ENCODE measurements at regions not wholly inside any gene's neighbourhood (a gene's known extent, or its start where the extent isn't known, plus 50 kb on each side); places are given as distances from the start of the nearest gene placed in this dataset.

DNA sequence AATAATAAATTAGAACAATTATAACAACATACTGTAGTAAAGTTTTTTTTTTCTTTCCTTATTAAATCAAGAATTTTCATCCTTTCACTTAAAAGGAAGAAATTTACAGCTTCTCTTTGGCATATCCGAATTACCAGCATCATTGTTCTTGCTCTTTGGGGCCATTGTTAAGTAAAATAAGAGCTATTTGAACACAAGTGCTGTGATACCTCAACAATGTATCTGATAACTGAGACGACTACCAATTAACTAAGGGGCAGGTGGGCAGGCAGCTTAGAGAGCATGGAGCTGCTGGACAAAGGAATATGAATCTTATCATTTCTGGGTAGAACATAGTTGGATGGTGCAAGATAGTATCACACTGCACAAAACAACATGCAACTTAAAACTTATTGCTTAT, 719.9 kb upstream of the TMPRSS15 start:
- TF ChIP-seq, protein P1, sequence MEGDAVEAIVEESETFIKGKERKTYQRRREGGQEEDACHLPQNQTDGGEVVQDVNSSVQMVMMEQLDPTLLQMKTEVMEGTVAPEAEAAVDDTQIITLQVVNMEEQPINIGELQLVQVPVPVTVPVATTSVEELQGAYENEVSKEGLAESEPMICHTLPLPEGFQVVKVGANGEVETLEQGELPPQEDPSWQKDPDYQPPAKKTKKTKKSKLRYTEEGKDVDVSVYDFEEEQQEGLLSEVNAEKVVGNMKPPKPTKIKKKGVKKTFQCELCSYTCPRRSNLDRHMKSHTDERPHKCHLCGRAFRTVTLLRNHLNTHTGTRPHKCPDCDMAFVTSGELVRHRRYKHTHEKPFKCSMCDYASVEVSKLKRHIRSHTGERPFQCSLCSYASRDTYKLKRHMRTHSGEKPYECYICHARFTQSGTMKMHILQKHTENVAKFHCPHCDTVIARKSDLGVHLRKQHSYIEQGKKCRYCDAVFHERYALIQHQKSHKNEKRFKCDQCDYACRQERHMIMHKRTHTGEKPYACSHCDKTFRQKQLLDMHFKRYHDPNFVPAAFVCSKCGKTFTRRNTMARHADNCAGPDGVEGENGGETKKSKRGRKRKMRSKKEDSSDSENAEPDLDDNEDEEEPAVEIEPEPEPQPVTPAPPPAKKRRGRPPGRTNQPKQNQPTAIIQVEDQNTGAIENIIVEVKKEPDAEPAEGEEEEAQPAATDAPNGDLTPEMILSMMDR (conservative IDR thresholded peaks at IDR 0.05), result no peak
- Mint-ChIP-seq H3K27ac (no peak overlapping the region), H3K9me3 (no peaks in the 10 kb centered on the region), H3K27me3 (ENCODE audit: insufficient read depth) (no peaks in the 10 kb centered on the region), H3K4me1 (peaks cover 17% of the 10 kb centered on the region), H3K36me3 (ENCODE audit: low read depth) (no peaks in the 10 kb centered on the region), H3K4me3 (no peak overlapping the region)
- no peak overlapping the region for H3K4me3 ChIP-seq (ENCODE audit: low read length)
- H3K9ac ChIP-seq (ENCODE audit: extremely low read depth, low read length, poor library complexity, severe bottlenecking), result no peak overlapping the region
- H3K4me1 ChIP-seq (ENCODE audit: control insufficient read depth, insufficient read depth, low read length), result peaks cover 4% of the 10 kb centered on the region
- H3K27me3 ChIP-seq (ENCODE audit: control insufficient read depth, insufficient read depth, low read length, poor library complexity, severe bottlenecking), result no peaks in the 10 kb centered on the region
- H3K36me3 ChIP-seq (ENCODE audit: control insufficient read depth, insufficient read depth, low read length), result no peaks in the 10 kb centered on the region
- H3K27ac ChIP-seq (ENCODE audit: low read depth, low read length), result no peak overlapping the region
- WGBS, 2 experiments (ENCODE audit: insufficient coverage in 1 of 2, insufficient read length in 1 of 2), result 58% methylated on average over 2 of the region's 2 CpGs; no CpG with 5 or more reads in 1 of the 2 experiments
- no peaks in the 10 kb centered on the region for H3K9me3 ChIP-seq (ENCODE audit: control insufficient read depth, low read length)
- no peak for DNase-seq

DNA sequence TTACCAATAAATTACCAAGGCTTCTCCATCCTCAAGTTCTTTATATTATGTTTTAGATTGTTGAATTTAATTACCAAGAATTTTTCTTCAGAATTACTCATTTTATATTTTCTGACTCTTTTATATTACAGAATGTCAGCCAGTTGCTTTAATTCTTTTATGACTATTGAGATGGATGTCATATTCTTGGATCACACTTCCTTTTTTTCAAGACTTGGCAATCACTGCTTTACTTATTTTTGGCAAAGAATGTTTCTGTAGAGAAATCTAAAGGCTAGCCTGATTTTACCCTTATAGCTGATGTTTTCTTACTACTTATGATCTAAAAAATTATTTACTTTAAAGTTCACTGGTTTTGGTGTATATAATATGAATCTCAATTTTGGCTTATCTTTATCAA, 721.1 kb upstream of the TMPRSS15 start:
- Histone ChIP-seq H3K4me1 (ENCODE audit: control insufficient read depth, insufficient read depth, low read length) (peaks cover 4% of the 10 kb centered on the region), H3K9ac (ENCODE audit: extremely low read depth, low read length, poor library complexity, severe bottlenecking) (no peak overlapping the region), H3K27ac (ENCODE audit: low read depth, low read length) (no peak overlapping the region), H3K27me3 (ENCODE audit: control insufficient read depth, insufficient read depth, low read length, poor library complexity, severe bottlenecking) (no peaks in the 10 kb centered on the region), H3K9me3 (ENCODE audit: control insufficient read depth, low read length) (no peaks in the 10 kb centered on the region), H3K36me3 (ENCODE audit: control insufficient read depth, insufficient read depth, low read length) (no peaks in the 10 kb centered on the region), H3K4me3 (ENCODE audit: low read length) (no peak overlapping the region)
- Mint-ChIP-seq H3K27ac (no peak overlapping the region), H3K4me3 (no peak overlapping the region), H3K4me1 (peaks cover 17% of the 10 kb centered on the region), H3K36me3 (ENCODE audit: low read depth) (no peaks in the 10 kb centered on the region), H3K9me3 (no peaks in the 10 kb centered on the region), H3K27me3 (ENCODE audit: insufficient read depth) (no peaks in the 10 kb centered on the region)
- TF ChIP-seq, protein P1 (conservative IDR thresholded peaks at IDR 0.05), result no peak
- no peak for DNase-seq

DNA sequence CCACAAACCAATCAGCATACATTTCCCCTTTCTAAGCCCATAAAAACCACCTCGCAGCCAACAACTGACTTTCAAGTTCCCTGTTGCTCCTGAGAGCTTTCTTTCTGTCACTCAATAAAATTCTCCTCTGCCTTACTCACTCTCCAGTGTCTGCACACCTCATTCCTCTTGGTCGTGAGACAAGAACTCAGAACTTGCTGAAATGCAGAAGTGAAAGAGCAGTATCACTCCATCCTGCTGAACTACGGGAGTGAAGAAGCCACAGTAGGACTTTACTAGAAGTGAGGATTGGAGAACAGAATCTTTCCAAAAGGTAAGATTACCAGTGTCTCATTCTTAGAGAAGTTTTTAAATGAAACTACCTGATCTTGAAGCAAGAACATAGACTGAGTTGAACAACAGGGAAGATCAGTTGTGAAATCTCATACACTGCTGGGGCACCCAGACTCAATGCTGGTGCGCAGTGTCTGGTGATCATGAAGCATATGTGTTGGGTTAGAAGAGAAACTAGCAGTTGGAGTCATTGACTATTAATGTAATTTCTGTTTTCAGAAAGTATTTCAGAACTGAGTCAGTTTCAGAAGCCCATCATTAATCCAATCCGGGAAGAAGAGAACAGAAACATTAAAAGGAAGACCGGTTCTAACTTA, 726.9 kb upstream of the TMPRSS15 start:
- no peak overlapping the region for H3K4me3 ChIP-seq (ENCODE audit: low read length)
- H3K27me3 ChIP-seq (ENCODE audit: control insufficient read depth, insufficient read depth, low read length, poor library complexity, severe bottlenecking), result no peaks in the 10 kb centered on the region
- WGBS, 2 experiments (ENCODE audit: insufficient coverage in 1 of 2, insufficient read length in 1 of 2), result 68 to 71% methylated on average over 5 to 6 of the region's 6 CpGs
- no peak for DNase-seq
- H3K9ac ChIP-seq (ENCODE audit: extremely low read depth, low read length, poor library complexity, severe bottlenecking), result no peak overlapping the region
- peaks cover 11% of the 10 kb centered on the region for H3K9me3 ChIP-seq (ENCODE audit: control insufficient read depth, low read length)
- H3K27me3 Mint-ChIP-seq (ENCODE audit: insufficient read depth), result no peaks in the 10 kb centered on the region
- H3K27ac Mint-ChIP-seq, result no peak overlapping the region
- TF ChIP-seq, protein P1 (conservative IDR thresholded peaks at IDR 0.05), result no peak
- H3K36me3 Mint-ChIP-seq (ENCODE audit: low read depth), result no peaks in the 10 kb centered on the region
- H3K36me3 ChIP-seq (ENCODE audit: control insufficient read depth, insufficient read depth, low read length), result no peaks in the 10 kb centered on the region
- no peak overlapping the region for H3K27ac ChIP-seq (ENCODE audit: low read depth, low read length)
- no peaks in the 10 kb centered on the region for H3K4me1 Mint-ChIP-seq
- H3K4me3 Mint-ChIP-seq, result no peak overlapping the region
- peaks cover 3% of the 10 kb centered on the region for H3K9me3 Mint-ChIP-seq
- H3K4me1 ChIP-seq (ENCODE audit: control insufficient read depth, insufficient read depth, low read length), result no peaks in the 10 kb centered on the region

Measured in endodermal cell (in vitro differentiated cells).